HG03196 (cell line): ENCODE measurements at regions not wholly inside any gene's neighbourhood (a gene's known extent, or its start where the extent isn't known, plus 50 kb on each side); places are given as distances from the start of the nearest gene placed in this dataset.

Experiments used
- ATAC-seq: cut with Tn5 transposase; IDR thresholded peaks from one replicate; pipeline ENCODE4 v1.9.1; 2021; ENCODE audit not compliant: unreplicated experiment

DNA sequence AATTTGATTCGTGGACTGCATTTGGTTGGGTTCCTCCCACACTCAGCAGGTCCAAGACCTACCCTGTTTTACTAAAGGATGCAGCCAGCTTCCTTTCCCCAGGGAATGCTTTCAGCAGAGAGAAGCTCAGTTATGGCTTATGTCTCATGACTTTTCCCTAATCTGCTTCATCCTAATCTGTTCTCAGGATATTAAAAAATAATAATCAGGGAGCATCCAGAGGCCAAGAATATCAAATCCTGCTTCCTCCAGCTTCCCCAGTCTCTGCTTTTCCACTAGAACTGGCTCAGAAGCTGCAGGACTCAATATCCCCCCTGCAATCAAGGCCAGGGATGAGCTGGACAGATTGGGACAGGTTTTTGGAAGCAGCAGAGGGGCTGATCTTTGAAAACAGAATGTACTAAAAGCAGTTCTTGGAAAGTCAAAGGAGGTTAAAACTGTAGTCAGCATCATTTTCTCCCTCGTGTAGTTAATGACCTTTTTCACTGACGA, 326.9 kb upstream of the TNP1 start:
- no peak for ATAC-seq

DNA sequence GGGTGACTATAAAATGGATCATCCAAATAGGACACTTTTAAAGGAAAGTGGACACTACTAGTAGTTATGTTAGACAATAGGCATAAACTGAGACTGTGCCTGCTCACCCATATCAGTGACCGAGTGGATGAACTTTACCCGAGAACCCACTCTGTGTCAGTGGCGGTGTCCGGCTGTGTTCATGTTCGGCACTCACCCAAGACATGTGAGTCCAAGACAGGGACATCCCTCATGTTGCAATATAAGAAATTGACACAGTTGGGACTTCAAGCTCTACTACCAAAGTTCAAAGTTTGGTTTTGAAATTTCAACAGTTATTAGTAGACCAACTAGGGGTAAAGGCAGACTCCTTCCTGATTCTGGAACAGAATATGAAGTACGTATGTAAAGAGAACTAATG, 326.3 kb upstream of the TNP1 start:
- ATAC-seq = no peak

DNA sequence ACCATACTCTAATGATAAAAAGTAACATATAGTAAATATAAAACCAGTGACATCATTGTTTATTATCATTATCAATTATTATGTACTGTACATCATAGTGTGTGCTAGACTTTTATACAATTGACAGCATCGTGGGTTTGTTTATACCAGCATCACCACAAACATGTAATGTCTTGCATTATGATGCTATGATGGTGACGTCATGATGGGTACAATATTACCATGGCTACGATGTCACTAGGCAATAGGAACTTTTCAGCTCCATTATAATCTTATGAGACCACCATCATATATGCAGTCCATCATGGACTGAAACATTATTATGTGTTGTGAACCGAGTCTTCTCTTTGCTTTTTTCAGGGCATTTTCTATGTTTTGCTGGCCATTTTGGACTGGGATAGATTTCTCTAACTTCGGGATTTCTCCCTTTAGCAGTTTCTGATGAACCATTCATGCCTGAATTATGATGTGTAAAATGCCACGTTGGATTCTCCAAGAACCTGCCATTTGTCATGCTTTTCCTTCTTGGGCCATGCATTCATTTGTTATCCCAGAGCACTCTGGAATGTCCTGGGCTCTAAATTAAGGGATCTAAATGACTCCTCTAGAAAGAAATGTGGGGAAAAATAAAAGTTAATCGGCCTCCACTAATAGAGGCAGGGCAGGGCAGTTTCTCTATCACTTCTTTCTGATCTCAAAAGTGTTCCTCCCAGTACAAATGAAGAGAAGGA, 325.6 kb upstream of the TNP1 start:
- ATAC-seq = no peak

DNA sequence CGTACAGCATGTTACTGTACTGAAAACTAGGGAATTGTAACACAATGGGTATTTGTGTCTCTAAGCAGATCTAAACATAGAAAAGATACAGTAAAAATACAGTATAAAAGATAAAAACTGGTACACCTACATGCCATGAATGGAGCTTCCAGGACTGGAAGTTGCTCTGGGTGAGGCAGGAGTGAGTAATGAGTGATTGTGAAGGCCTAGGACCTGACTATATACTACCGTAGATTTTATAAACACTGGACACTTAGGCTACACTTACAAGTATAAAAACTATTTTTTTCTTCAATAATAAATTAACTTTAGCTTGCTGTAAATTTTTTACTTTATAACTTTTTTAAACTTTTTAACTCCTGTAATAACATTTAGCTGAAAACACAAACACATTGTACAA, 324.4 kb upstream of the TNP1 start:
- no peak for ATAC-seq

DNA sequence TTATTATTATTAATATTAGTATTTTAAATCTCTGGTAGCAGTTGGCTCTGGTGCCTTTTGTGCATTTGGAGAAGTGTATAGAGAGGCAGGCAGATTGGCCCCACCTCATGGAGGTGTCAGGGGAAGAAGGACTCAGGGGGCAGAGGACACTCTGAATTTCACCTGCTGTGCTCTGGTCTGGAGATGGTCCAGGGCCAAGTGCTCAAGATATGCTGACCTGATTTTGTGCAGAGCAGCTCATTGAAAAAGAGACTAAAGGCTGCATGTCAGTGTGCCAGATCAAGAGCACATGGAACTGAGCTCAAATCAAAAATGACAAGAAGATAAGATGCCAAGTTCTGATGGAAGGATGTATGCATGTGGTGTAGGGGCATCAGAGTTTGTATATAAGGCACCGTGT, 323.6 kb upstream of the TNP1 start:
- ATAC-seq = no peak

DNA sequence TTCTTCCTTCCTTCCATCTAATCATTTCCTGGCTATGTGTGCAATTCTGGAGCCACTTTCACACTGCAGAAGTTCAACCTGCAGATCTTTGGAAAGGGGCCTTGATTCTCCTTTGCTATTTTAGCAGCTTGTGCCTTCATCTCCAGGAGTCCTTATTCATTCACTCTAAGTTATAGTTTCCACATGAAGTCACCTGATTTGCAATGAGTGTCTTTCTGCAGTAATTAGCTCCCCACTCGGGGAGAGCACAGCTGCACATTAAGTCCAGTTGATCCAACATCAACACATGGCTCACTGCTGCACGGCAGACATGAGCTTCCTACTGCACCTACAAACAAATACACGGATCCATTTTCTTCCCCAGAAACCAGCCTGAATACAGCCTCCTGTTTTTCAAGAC, 323.1 kb upstream of the TNP1 start:
- no peak for ATAC-seq

DNA sequence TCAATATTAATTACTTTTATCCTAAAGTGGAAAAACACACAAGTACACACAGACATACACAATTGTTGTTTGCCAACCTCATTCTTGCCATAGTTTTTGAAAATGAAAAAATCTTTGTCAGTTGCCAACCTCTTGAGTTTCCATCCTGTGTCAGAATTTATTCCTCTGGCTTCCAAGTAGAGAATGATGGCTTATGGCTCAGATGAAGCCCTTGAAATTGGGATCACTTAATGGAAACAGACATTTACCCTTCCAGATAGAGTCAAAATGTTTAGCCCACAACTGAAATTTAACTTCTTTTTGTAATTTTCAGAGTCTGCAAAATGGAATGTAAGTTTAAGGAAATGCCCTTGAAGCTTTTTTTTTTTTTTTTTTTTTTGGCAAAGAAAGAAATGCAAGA, 321.6 kb upstream of the TNP1 start:
- no peak for ATAC-seq

DNA sequence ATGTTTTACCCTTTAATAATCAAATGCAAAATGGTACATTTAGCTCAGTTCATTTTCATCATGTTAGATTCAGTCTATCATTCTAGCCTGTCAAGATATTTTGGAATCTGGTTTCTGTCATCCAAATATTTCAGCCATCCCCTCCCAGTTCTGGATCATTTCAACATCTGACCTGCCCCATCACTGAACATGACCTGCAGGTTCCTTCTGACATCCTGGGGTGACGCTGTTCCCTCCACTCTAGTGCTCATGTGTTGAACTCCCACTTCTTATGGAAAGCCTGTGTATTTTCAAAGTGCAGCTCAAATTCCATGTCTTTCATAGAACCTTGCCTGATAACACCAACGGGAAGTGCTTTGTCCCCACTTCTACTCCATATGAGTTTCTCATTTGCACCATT, 320.0 kb upstream of the TNP1 start:
- ATAC-seq = no peak

DNA sequence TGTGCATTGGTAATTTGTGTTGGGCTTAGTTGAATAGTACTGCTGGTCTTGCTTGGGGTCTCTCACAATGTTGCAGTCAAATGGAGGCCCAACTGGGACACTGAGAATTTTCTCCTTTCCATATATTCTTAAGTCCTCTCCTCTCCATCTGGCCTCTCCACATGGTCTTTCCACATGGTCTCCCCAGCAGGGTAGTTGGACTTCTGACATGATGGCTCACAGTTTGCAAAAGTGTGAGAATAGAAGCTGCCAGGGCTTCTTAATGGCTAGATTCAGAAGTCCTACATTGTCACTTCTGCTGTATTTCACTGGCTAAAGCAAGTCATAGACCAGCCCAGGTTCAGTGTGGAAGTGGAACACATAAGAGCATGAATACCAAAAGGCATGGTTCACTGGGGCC, 318.5 kb upstream of the TNP1 start:
- no peak for ATAC-seq

DNA sequence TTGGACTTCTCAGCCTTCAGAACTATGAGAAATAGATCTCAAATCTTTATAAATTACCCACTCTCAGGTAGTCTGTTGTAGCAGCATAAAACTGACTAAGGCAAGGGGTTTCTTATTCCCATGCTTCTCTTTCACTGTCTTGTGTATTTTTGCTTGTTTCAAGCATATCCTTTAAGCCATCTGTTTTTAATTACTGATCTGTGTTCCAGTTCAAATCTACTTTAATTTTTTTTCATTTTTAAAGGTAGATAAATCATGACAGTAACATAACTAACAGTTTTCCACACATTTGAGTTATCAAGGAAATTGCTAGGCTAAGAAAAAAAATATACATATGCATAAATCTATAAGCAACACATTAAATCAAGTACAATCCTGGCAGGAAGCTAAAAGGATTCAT, 317.9 kb upstream of the TNP1 start:
- no peak for ATAC-seq

DNA sequence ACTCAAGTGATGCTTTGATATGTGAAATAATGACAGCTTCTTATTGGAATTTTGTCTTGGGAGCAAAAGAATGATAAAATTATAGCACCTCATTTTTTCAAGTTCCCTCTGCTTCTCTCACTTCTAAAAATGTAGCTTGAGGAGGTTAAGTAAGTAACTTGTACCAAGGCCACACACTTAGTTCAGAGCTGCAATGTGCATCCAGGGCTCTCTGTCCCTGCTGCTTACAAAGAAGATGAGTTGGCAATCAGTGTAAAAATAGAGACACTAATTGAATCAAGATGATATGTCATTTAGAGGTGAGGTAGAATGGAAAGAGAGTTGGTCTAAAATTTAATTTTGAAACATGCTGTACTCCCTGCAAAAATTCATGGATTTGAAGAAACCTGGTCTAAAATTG, 312.0 kb upstream of the TNP1 start:
- ATAC-seq = no peak

DNA sequence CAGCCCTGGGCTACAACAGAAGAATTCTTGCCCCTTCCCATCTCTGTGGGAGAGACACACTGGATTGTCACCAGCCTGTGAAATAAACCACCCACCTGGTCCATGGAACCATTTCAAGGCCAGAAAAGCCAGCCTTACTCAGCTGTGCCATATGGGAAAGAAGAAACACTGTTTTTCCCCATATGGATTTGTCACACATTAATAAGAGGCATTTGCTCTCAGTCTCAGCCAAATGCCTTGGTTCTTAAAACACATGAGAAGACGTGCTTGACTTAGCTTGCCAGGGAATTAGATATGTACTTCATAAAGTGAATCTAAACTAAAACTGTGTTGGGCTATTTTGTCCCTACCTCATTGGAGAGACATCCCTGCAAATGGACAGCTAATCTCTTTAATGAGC, 308.6 kb upstream of the TNP1 start:
- no peak for ATAC-seq

DNA sequence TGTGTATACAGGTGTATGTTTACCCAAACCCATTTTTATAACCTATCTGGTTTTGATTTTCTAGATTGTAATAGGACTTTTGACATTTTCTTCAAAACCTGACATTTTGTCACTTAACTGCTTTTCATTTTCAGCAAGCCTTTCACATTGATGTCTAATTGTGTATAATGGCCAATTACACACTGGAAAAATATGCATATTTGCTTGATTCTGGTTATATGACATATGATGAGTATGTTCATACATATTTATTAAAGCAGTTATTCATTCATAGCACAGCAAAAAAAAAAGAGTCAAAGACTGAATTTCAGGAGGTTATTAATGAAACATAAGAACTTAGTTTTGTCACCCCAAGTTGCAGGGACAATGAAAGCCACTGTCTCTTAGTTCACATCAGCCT, 307.7 kb upstream of the TNP1 start:
- no peak for ATAC-seq

DNA sequence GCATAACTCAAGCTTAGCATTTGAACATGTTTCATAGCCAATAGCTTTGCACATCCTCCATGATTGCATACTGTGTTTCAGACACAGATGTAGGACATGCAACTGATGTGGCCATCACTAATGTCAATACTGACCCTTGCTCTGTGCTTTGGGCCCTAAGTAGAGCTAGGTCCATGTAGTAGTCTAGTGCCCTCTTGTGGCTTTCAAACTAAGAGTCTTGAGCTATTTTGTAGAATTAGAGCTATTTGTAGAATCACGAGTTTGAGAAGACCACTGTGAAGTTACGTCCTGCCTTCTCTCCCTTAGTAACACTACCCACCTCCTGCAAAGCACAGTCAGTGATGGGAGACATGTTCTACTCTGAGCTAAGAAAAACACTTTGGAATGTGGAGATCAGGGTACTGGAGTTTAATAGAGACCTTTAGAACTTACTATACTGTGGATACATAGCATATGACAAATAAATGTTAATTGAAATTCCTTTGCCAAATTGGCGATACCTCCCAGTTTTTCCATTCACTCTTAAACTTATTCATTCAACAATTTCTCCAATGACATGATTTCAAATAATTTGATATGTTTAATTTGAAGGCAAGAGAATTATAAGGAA, 306.5 kb upstream of the TNP1 start:
- no peak for ATAC-seq

DNA sequence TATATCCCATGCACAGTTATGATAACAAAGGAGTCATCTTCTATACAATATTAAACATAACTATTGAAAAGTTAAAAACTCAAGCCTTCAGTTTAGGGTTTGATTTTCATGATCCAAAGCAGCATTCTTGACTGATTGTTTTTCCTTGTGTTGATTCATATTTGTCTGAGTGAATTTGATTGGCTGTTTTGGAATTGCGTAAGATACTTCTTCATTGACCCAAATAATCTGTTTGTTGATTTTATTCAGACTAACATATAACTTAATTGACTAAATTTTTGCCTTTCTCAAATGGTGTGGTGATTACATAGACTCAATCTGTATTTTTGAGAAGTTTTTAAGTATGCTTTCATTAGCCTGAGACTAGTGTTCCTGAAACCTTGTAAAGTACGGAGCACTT, 305.7 kb upstream of the TNP1 start:
- ATAC-seq = no peak

DNA sequence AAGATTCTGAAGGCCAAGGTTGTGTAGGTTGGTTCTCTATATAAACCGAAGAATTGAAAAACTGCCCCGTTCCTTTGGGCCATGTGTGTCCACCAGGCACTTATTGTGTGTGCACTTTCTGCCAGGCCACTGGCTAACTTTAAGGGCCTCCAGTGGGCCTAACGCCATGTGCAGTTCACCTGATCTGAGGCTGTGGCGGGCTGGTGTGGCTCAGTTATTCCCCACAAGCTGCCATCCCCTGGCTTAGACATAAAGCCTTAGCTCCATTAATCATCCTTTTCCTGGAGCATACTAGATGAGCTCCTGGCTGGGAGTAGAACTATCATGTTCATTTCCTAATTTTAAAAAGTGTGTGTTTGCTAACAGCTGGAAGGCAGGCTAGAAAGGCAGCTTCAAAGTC, 304.1 kb upstream of the TNP1 start:
- no peak for ATAC-seq

DNA sequence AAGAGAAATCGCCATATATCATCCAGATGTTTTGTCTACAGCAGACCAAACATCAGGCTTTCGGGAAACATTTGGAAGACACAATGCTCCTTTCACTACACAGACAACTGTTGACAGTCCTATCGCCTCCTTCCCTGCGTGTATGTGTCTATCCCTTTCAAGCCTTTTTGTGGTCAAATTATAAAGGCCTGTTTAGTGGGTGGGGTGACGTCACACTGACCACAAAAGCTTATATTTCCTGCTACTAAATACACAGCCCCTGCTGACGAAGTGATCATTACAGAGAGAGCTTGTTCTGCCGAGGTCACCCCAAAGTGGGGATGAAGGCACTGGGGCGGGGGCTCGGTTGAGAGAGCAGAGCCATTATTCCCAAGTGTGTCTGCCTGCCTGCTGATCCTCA, 302.7 kb upstream of the TNP1 start:
- no peak for ATAC-seq

DNA sequence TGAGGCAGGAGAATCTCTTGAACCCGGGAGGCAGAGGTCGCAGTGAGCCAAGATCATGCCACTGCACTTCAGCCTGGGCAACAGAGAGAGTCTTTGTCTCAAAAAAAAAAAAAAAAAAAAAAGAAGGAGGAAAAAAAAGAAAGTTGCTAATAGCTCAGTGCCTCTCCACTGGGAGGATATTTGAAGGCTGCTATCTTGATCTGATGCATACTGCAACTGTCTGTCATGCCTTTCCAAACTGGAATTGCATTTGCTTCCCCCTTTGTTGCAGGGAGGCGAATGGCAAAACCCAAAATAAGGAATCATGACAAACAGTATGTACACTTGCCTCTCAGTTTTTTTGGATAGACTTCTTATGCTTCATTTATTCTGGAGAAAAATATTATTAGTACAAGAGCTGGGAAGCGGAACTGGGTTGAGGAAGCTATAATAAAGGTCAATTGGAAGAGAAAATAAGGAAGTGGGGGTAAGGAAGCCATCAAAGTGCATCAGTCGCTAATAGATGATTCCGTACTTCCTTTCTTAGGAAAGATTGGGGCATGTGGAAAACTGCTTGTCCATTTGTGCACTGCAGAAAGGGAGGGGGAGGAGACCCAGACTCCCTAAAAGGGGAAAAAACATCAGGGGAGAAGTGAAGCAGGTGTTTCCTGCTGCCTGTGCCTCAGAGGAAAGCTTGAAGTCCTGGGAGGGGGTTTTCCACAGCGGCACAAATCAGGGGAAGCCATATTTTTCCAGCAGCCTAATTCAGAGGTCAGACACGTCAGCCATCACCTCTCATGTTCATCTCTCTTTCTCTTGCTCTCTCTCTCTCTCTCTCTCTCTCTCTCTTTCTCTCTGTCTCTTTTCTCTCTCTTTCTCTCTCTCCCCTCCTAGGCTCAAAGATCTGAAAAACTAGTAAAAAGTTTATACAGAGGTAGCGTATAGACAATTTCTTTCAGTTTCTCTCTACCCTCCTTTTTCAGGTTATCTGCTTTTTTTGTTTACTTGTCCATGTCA, 301.4 kb upstream of the TNP1 start:
- ATAC-seq = no peak

DNA sequence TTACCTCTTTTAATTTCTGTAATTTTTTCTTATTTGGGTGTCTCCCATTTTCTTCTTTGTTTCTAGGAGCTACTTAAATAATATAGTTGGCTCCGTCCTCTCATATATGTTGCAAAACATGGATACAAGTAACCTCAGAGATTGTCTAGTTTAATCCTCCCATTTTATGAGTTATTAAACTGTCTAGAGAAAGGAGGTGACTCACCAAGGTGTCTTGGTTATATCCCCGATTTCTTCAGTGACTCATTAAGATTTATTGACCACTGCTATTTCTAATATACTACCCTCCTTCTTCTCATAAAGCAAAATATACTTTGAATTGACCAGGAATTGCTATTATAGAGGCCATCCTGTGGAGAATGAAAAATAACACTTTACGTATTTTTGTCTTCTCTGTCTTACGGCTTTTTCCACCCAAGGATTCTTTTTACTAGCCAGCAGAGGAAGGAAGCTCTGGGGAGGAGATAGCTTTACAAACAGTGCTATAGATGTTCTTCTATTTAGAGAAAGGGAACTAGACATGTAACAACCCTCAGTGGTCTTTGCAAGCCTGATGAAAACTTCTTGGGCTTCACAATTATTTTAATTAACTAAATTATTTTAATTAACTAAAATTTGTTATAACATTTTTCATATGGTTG, 300.4 kb upstream of the TNP1 start:
- ATAC-seq = no peak

DNA sequence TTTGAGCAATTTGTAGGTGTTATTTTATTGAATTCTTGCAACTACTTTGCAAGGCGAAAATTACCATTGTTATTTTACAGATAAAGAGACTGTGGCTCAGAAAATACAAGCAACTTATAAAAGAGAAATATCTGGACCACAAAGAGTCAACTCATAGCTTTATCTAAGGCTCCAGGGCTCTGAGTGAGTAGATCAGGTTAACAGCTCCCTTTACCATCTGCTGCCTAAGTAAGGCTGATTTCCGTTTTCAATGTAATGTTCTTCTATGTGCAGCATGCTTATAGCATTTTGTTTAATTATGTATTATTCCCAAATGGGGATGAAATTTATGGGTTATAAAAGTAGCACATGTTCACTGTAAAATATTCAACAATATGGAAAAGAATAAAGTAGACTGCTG, 299.1 kb upstream of the TNP1 start:
- ATAC-seq = no peak

DNA sequence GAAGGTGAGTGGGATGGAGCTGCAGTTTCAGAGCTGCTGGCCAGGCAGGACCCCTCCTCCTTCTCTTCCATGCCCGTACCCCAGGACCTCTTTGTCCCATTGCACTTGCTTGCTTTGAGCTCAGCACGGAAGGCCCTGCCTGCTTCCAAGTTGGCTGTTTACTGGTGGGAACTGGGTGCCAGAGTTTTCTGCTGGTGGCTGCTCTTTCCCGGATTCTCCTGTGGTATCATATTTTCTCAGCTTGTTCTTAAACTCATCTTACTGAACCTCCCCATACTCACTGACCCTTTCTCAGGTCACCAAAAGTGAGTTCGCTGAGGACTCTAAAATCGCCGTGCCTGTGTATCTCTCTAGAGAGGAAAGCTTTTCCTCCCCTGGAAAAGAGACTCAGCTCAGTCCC, 297.7 kb upstream of the TNP1 start:
- no peak for ATAC-seq
